Esophagus muscularis mucosa (tissue), 4 donors: ENCODE measurements at regions not wholly inside any gene's neighbourhood (a gene's known extent, or its start where the extent isn't known, plus 50 kb on each side); places are given as distances from the start of the nearest gene placed in this dataset.

Experiments
- DNase-seq: peaks from one replicate; pipeline ENCODE4 v3.0.0-alpha.2; 2017; ENCODE audit errors: extremely low spot score
- H3K27ac ChIP-seq, 4 donors: fragments of 200-600 bp; sonication (generic); replicated peaks in 1 of 4; 1 replicate in 3 of 4; 2 replicates in 1 of 4; pipeline ENCODE4 v1.5.1; 2016 to 2019; ENCODE audit warnings: mild to moderate bottlenecking in 1 of 4
- H3K27me3 ChIP-seq, 4 donors: fragments of 200-600 bp; sonication (generic); one replicate each; pipeline versions ENCODE4 v1.5.1 to v1.6.0; 2016 to 2019
- H3K36me3 ChIP-seq, 4 donors: fragments of 200-600 bp; sonication (generic); one replicate each; pipeline ENCODE4 v1.5.1; 2016 to 2019
- H3K4me1 ChIP-seq, 4 donors: fragments of 200-600 bp; sonication (generic); one replicate each; pipeline ENCODE4 v1.5.1; 2016 to 2019
- H3K4me3 ChIP-seq, 4 donors: fragments of 200-600 bp; sonication (generic); 1 replicate in 2 of 4; 2 replicates in 2 of 4; pipeline ENCODE4 v1.5.1; 2016 to 2019; ENCODE audit warnings: mild to moderate bottlenecking in 4 of 4, moderate library complexity in 1 of 4
- H3K9me3 ChIP-seq, 4 donors: fragments of 200-600 bp; sonication (generic); 1 replicate in 3 of 4; 2 replicates in 1 of 4; pipeline ENCODE4 v1.5.1; 2016 to 2019
- CTCF ChIP-seq, 3 experiments: fragments of 200-600 bp in 2 of 3; fragments of 450-650 bp in 1 of 3; sonication (generic) in 2 of 3; IDR thresholded peaks; one replicate each; pipeline ENCODE4 v1.5.1; 2017 to 2019; ENCODE audit warnings: antibody characterized with exemption in 3 of 3, mild to moderate bottlenecking in 2 of 3, moderate library complexity in 1 of 3
- EP300 ChIP-seq: sonication (generic); formaldehyde crosslinking; IDR thresholded peaks from one replicate; pipeline ENCODE4 v1.6.1; 2017; ENCODE audit warnings: antibody characterized with exemption
- POLR2A ChIP-seq: fragments of 450-650 bp; IDR thresholded peaks from one replicate; pipeline ENCODE4 v1.6.1; 2017; ENCODE audit warnings: antibody characterized with exemption, moderate library complexity, mild to moderate bottlenecking, low read depth
- POLR2AphosphoS5 ChIP-seq, 2 donors: sonication (generic); formaldehyde crosslinking; IDR thresholded peaks; one replicate each; pipeline ENCODE4 v1.6.1; 2017; ENCODE audit warnings: antibody characterized with exemption in 2 of 2
- WGBS: methylation state at CpG from one replicate; pipeline ENCODE4 v1.1.5; 2018; 5-methylcytosine and 5-hydroxymethylcytosine counted together
- intact Hi-C: fragments of 100-400 bp; cut with DNase I; formaldehyde crosslinking; loops from one replicate; pipeline ENCODE4 v1.15.1; 2023

GRCh38 chr6:145555084-145555483 is 180.2 kb downstream of the EPM2A start:
- Histone ChIP-seq H3K36me3 (no peaks in the 10 kb centered on the region), H3K9me3 (no peaks in the 10 kb centered on the region), H3K27me3 (no peaks in the 10 kb centered on the region), H3K4me1 (peaks cover 4 to 15% (median 14%) of the 10 kb centered on the region in 4 donors), H3K27ac (no peak overlapping the region), H3K4me3 (no peak overlapping the region)
- intact Hi-C loops, result no loop called here
- no peak for DNase-seq
- 79% methylated on average over 1 of the region's 1 CpG for WGBS
- TF ChIP-seq EP300, result no peak
- no peak for TF ChIP-seq POLR2A
- no peak for TF ChIP-seq CTCF (IDR thresholded peaks at IDR 0.05)
- TF ChIP-seq POLR2AphosphoS5 (IDR thresholded peaks at IDR 0.05), result no peak

DNA sequence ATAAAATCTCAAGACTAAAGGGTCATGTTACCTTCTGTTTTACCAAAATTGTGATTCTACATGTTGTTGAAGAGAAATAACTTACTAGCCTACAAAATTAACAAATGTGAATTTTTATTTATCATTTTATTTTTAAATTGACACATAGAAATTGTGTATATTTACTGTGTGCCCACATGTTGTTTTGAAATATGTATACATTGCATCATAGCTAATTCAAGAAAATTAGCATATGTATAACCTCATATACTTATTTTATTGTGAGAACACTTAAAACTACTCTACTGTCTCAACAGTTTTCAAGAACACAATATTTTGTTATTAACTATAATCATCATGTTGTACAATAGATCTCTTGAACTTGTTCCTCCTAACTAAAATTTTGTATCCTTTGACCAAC is 177.8 kb downstream of the EPM2A start:
- peaks cover 4 to 15% (median 14%) of the 10 kb centered on the region in 4 donors for H3K4me1 ChIP-seq

DNA sequence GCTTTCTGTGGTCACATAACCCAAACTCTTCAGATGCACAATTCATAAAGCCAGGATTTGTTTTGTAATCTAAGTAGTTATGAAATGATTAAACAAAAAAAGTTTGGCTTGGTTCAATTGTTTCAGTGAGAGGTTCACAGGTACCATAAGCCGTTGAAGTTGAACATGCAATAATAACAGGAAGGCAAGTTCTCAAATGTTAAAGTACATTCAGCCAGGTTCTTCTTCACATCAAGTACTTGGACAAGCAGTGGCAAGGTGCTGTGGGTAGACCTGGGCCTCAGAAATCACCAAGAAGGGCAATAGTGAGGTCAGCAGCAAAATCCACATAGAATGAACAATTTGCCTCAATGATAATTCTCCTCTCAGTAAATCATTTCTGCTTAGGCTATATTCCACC is 175.5 kb downstream of the EPM2A start:
- Histone ChIP-seq H3K9me3 (no peaks in the 10 kb centered on the region), H3K27me3 (no peaks in the 10 kb centered on the region), H3K27ac (no peak overlapping the region), H3K4me3 (no peak overlapping the region), H3K4me1 (peaks cover 4 to 15% (median 14%) of the 10 kb centered on the region in 4 donors), H3K36me3 (no peaks in the 10 kb centered on the region)
- DNase-seq, result no peak
- intact Hi-C loops, result no loop called here
- no peak for TF ChIP-seq EP300
- TF ChIP-seq CTCF (IDR thresholded peaks at IDR 0.05), result no peak
- TF ChIP-seq POLR2AphosphoS5 (IDR thresholded peaks at IDR 0.05), result no peak
- TF ChIP-seq POLR2A, result no peak
- WGBS, result 90% methylated on average over 1 of the region's 1 CpG

More for the DNA sequence above, 177.8 kb downstream of the EPM2A start:
- no peak overlapping the region for H3K27ac ChIP-seq
- TF ChIP-seq POLR2AphosphoS5 (IDR thresholded peaks at IDR 0.05) (no peak), CTCF (IDR thresholded peaks at IDR 0.05) (no peak), POLR2A (no peak), EP300 (no peak)
- no peaks in the 10 kb centered on the region for H3K27me3 ChIP-seq
- no peak overlapping the region for H3K4me3 ChIP-seq
- intact Hi-C loops, result no loop called here
- DNase-seq, result no peak
- no peaks in the 10 kb centered on the region for H3K36me3 ChIP-seq
- no peaks in the 10 kb centered on the region for H3K9me3 ChIP-seq

DNA sequence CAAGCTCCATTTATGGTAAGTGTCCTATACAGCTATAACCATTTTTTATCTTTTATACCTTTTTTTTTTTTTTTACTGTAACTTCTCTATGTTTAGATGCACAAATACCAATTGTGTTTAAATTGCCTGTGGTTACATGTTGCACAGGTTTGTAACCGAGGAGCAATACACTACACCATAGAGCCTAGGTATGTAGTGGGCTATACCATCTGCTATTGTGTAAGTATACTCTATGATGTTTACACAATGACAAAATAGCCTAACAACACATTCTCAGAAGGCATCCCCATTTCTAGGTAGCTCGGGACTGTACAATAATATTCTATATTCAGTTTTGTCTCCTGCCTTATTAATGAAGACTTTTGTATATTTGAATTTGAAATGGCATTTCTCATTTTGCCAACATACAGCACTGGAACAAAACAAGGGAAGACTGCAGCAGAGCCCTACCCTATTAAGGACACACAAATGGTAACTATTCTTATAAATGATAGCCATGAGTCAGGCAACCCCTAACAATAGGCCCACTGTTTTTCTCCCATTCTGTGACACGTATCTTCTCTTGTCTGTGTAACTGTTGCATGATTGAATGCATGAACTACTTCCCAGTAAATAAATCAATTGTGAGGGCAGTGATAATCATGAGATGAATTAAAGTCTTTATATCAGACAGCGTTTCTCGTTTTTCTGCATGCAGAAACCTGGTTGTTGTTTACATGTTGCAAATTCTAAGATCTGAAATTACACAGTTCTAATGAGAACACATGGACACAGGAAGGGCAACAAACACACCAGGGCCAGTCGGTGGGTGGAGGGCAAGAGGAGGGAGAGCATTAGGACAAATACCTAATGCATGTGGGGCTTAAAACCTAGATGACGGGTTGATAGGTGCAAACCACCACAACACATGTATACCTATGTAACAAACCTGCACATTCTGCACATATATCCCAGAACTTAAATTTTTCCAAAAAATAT is 173.9 kb downstream of the EPM2A start:
- intact Hi-C loops, result no loop called here
- Histone ChIP-seq H3K9me3 (no peaks in the 10 kb centered on the region), H3K4me1 (peaks cover 0 to 7% (median 3%) of the 10 kb centered on the region in 4 donors), H3K27ac (no peak overlapping the region), H3K27me3 (no peaks in the 10 kb centered on the region), H3K4me3 (no peak overlapping the region), H3K36me3 (no peaks in the 10 kb centered on the region)
- no peak for DNase-seq
- no peak for TF ChIP-seq POLR2AphosphoS5 (IDR thresholded peaks at IDR 0.05)
- TF ChIP-seq CTCF (IDR thresholded peaks at IDR 0.05), result no peak
- TF ChIP-seq POLR2A, result no peak
- no peak for TF ChIP-seq EP300
- WGBS, result 80% methylated on average over 7 of the region's 7 CpGs
